GM18498 (cell line): ENCODE measurements at regions not wholly inside any gene's neighbourhood (a gene's known extent, or its start where the extent isn't known, plus 50 kb on each side); places are given as distances from the start of the nearest gene placed in this dataset.

Experiments used
- ATAC-seq: cut with Tn5 transposase; IDR thresholded peaks from one replicate; pipeline ENCODE4 v1.9.1; 2021; ENCODE audit warnings: mild to moderate bottlenecking, moderate library complexity; ENCODE audit not compliant: unreplicated experiment

DNA sequence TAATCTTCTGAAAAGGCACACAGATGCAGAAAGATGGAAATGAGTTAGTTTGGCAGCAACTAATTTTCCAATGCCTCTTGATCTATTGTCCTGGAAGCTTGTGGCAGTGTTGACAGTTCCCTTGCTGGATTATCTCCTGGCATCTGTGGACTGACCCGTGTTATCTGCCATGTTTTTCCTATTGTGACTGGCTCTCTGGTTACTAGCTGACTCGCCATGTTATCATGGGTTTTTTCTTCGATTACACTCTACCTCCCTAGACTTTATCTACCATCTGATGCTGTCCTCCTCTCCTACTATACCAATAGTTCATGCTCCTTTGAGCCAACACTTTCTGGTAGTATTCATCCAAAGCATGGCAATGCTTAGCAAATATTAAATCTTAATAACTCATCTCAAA is 63.3 kb upstream of the FLRT2 start:
- no peak for ATAC-seq

DNA sequence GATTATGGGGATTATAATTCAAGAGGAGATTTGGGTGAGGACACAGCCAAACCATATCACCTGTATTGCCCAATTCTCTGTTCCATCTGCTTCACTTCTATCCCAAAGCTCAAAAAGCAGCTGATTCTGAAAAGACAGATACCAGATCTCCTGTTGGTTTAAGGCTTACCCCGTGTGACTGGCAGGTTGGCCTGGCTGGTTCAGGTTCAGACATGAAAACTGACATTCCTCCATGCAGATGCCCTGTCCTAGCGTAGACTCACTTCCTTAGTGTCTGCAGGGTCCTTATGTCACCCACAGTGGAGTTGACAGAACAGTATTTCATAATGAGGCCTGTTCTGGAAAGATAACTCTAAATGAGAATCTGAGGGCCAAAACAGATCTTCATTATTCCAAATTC is 61.1 kb upstream of the FLRT2 start:
- ATAC-seq: no peak

DNA sequence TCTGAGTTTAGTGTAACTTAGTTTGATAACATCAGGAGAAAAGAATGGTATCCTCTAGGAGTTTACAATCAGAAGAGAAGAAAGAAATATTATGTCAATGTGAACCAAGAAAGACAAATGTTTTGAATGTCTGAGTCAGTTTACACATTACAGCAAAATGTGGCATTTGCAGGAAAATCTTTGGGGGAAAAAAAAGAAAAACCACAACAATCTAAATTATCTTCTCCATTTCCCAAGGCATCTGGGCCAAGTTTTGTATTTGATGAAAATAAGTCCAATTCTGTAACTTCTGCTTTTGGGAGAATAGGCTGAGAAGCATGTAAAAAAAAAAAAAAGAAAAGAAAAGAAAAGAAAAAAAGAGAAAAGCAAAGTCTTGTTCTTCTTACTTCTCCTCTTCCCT is 58.8 kb upstream of the FLRT2 start:
- no peak for ATAC-seq

DNA sequence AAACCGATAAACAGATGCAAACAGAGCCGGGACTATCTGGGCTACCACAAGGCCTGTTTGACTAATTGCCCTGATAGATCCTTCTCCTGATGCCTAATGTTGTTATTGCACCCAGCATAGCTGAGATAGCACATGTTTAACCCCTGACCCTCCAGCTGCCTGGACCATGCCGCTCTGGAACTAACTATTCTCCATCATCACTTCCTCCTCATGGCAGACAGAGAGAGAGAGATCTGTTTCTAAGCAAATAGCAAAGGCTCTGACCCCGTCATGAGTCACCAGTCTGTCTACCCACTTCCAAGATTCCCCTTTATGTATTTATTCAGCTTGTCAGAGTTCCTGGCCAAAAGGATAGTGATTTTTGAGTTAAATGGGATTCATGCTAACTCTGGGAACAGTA is 58.2 kb upstream of the FLRT2 start:
- no peak for ATAC-seq

DNA sequence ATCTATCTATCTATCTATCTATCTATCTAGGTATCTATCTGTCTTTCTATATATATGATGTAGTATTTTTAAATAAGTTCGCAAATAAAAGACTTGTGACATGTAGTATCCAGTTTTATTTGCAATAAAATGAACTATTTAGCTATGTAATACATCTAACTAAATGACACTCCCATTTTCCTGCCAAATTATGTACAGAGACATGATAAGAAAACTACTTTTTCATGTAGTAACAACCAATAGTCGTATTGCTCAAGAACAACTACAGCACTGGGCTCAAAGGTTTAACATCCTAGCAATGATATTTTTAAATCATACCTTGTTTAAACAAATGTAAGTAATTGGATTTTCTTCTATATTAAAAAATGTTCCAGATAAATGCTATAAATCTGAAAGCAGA is 55.5 kb upstream of the FLRT2 start:
- ATAC-seq: no peak

DNA sequence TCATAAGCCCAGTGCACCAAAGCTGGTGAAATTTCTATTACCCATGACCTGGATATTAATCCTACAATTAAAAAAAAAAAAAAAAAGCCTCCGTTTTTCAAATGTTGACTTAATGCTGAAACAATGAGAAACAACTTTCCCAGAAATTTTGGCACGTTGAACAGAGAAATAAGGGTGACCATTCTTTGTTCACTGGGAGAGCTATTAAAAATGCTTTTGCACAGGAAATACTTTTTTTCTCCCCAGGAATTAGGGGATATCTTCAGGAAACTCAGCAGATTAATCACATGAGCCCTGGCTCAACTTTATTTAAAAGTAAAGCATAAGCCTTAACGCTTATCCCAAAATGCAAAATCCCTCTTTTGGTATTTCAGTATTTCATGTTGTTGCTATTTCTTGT is 54.8 kb upstream of the FLRT2 start:
- ATAC-seq: no peak

DNA sequence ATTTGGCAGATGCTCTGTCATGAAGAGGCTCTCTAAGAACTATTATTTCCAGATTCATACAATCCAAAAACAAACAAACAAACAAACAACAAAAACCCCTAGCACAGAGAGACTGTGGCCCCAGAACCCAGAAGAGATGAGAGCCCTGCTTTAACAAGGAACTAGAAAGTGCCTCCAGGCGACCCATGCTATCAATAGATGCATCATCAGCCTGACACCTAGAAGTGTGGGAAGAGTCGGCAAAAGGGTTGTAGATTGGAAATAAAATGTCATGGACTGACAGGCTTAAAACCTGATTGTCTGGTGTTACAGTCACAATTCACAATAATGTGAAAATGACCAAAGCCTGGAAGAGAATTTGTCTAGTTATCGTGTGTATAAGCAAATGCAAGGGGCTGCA is 50.6 kb upstream of the FLRT2 start:
- no peak for ATAC-seq

DNA sequence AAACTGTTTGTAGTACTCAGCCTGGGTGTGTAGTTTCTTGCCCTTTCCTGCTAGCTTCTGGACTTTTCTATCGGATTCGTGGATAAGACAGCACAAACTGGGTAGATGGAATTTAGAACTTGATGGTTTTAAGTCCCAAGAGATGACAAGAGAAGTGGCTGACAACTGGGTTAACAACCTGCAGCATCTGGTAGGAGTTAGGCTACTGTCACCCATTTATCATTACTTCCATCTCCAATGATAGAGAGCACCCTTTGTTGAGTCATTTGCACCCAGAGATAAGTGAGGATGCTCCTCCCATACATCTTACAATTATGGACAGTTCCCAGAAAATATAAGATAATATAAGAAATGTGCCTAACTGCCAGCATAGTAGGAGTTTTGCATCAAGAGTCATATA is 50.2 kb upstream of the FLRT2 start:
- ATAC-seq: no peak
